HEK293 (cell line): ENCODE measurements at regions not wholly inside any gene's neighbourhood (a gene's known extent, or its start where the extent isn't known, plus 50 kb on each side); places are given as distances from the start of the nearest gene placed in this dataset.

Source experiments
- CTCF ChIA-PET: fragments of 350-600 bp; formaldehyde crosslinking; extraction: SDS; loops from one replicate; lab custom pipeline; 2021; ENCODE audit warnings: antibody characterized with exemption; lab: Yijun Ruan, JAX
- POLR2A ChIA-PET: fragments of 300-600 bp; formaldehyde crosslinking; extraction: SDS; loops from one replicate; lab custom pipeline; 2020; ENCODE audit warnings: antibody characterized with exemption, inconsistent platforms; lab: Yijun Ruan, JAX
- H3K27ac ChIP-seq: fragments of 200-500 bp; sonication (Bioruptor generic); 2 replicates; pipeline ENCODE4 v1.5.1; 2014; ENCODE audit warnings: low read depth, low read length, control low read depth, inconsistent platforms; ENCODE audit errors: extremely low read depth
- H3K36me3 ChIP-seq, 2 experiments: fragments of 200-500 bp in 1 of 2; sonication (Bioruptor generic) in 1 of 2; 1 replicate in 1 of 2; 2 replicates in 1 of 2; pipeline ENCODE4 v1.5.1; 2014 to 2017; ENCODE audit warnings: inconsistent platforms in 2 of 2, low read length in 2 of 2; ENCODE audit not compliant: control insufficient read depth in 2 of 2, insufficient read depth in 1 of 2
- H3K4me1 ChIP-seq: fragments of 200-500 bp; sonication (Bioruptor generic); 2 replicates; pipeline ENCODE4 v1.5.1; 2014; ENCODE audit warnings: mild to moderate bottlenecking, low read length, inconsistent platforms; ENCODE audit not compliant: control insufficient read depth, insufficient read depth
- H3K4me3 ChIP-seq: 2 replicates; pipeline ENCODE4 v1.5.1; 2011; ENCODE audit warnings: low read depth, mild to moderate bottlenecking, control low read depth, low read length, moderate library complexity
- H3K9me3 ChIP-seq: fragments of 200-500 bp; sonication (Bioruptor generic); 2 replicates; pipeline ENCODE4 v1.5.1; 2014; ENCODE audit warnings: low read depth, low read length, inconsistent platforms; ENCODE audit not compliant: control insufficient read depth, insufficient read depth
- KLF17 ChIP-seq: fragments of 450-650 bp; formaldehyde crosslinking; IDR thresholded peaks from 2 replicates; pipeline ENCODE4 v1.5.1; 2016; ENCODE audit warnings: missing biosample characterization, missing genetic modification characterization
- PRDM4 ChIP-seq: fragments of 450-650 bp; formaldehyde crosslinking; IDR thresholded peaks from 2 replicates; pipeline ENCODE4 v1.5.1; 2017; ENCODE audit warnings: missing biosample characterization, missing genetic modification characterization
- PRDM6 ChIP-seq: fragments of 450-650 bp; formaldehyde crosslinking; IDR thresholded peaks from 2 replicates; pipeline ENCODE4 v1.5.1; 2017; ENCODE audit warnings: missing biosample characterization, missing genetic modification characterization
- RBAK ChIP-seq: fragments of 450-650 bp; formaldehyde crosslinking; IDR thresholded peaks from 2 replicates; pipeline ENCODE4 v1.5.1; 2016; ENCODE audit warnings: missing biosample characterization, missing genetic modification characterization
- SP3 ChIP-seq: fragments of 450-650 bp; formaldehyde crosslinking; IDR thresholded peaks from 2 replicates; pipeline ENCODE4 v1.5.1; 2016; ENCODE audit warnings: missing biosample characterization, missing genetic modification characterization
- TCF7L2 ChIP-seq: IDR thresholded peaks from 2 replicates; pipeline ENCODE4 v1.6.1; 2011; ENCODE audit warnings: low read depth, mild to moderate bottlenecking, inconsistent platforms, low read length, moderate library complexity, borderline replicate concordance
- TSHZ1 ChIP-seq: fragments of 450-650 bp; formaldehyde crosslinking; IDR thresholded peaks from 2 replicates; pipeline ENCODE4 v1.5.1; 2016; ENCODE audit warnings: missing biosample characterization, missing genetic modification characterization, borderline replicate concordance
- ZBTB17 ChIP-seq: fragments of 450-650 bp; formaldehyde crosslinking; IDR thresholded peaks from 2 replicates; pipeline ENCODE4 v1.5.1; 2016; ENCODE audit warnings: missing biosample characterization, missing genetic modification characterization
- ZBTB20 ChIP-seq: fragments of 450-650 bp; formaldehyde crosslinking; IDR thresholded peaks from 2 replicates; pipeline ENCODE4 v1.5.1; 2016; ENCODE audit warnings: missing biosample characterization, missing genetic modification characterization
- ZBTB44 ChIP-seq: fragments of 450-650 bp; IDR thresholded peaks from 2 replicates; pipeline ENCODE4 v1.5.1; 2018; ENCODE audit warnings: missing biosample characterization, mild to moderate bottlenecking, missing genetic modification characterization
- ZFP69B ChIP-seq: fragments of 450-650 bp; formaldehyde crosslinking; IDR thresholded peaks from 2 replicates; pipeline ENCODE4 v1.5.1; 2016; ENCODE audit warnings: missing biosample characterization, missing genetic modification characterization
- ZNF138 ChIP-seq: fragments of 450-650 bp; formaldehyde crosslinking; IDR thresholded peaks from 2 replicates; pipeline ENCODE4 v1.5.1; 2016; ENCODE audit warnings: missing biosample characterization, missing genetic modification characterization, borderline replicate concordance
- ZNF211 ChIP-seq: fragments of 450-650 bp; formaldehyde crosslinking; IDR thresholded peaks from 2 replicates; pipeline ENCODE4 v1.5.1; 2016; ENCODE audit warnings: low read depth, missing biosample characterization, missing genetic modification characterization
- ZNF26 ChIP-seq: fragments of 450-650 bp; formaldehyde crosslinking; IDR thresholded peaks from 2 replicates; pipeline ENCODE4 v1.5.1; 2016; ENCODE audit warnings: missing biosample characterization, missing genetic modification characterization
- ZNF324 ChIP-seq: fragments of 450-650 bp; formaldehyde crosslinking; IDR thresholded peaks from 2 replicates; pipeline ENCODE4 v1.5.1; 2016; ENCODE audit warnings: missing biosample characterization, missing genetic modification characterization
- ZNF341 ChIP-seq: fragments of 450-650 bp; formaldehyde crosslinking; IDR thresholded peaks from 2 replicates; pipeline ENCODE4; 2016; ENCODE audit warnings: low read depth, missing biosample characterization, missing genetic modification characterization
- ZNF362 ChIP-seq: fragments of 450-650 bp; formaldehyde crosslinking; IDR thresholded peaks from 2 replicates; pipeline ENCODE4 v1.5.1; 2016; ENCODE audit warnings: missing biosample characterization, missing genetic modification characterization
- ZNF791 ChIP-seq: fragments of 450-650 bp; formaldehyde crosslinking; IDR thresholded peaks from 2 replicates; pipeline ENCODE4 v1.5.1; 2016; ENCODE audit warnings: missing biosample characterization, missing genetic modification characterization

GRCh38 chr11:98456308-98456680 is 564.5 kb upstream of the CNTN5 start:
- TF ChIP-seq ZBTB17: no peak
- no peak for TF ChIP-seq ZBTB20 (tag by site-specific recombination)
- no peak for TF ChIP-seq ZNF791
- TF ChIP-seq ZNF341 (tag by site-specific recombination): no peak
- no peak for TF ChIP-seq ZFP69B
- TF ChIP-seq TCF7L2: no peak
- TF ChIP-seq ZNF324 (tag by site-specific recombination): no peak
- TF ChIP-seq PRDM4 (tag by site-specific recombination): no peak
- no peak for TF ChIP-seq PRDM6 (tag by site-specific recombination)
- TF ChIP-seq TSHZ1: no peak
- TF ChIP-seq ZBTB44: no peak
- TF ChIP-seq SP3 (tag by site-specific recombination): no peak
- no peak for TF ChIP-seq ZNF362 (tag by site-specific recombination)
- no peaks in the 10 kb centered on the region for H3K9me3 ChIP-seq
- CTCF ChIA-PET: no interaction called here

GRCh38 chr11:98495016-98495415 is 525.7 kb upstream of the CNTN5 start:
- CTCF ChIA-PET: no interaction called here
- Histone ChIP-seq H3K9me3 (no peaks in the 10 kb centered on the region), H3K27ac (no peak overlapping the region), H3K4me1 (no peaks in the 10 kb centered on the region), H3K4me3 (no peak overlapping the region), H3K36me3 (no peaks in the 10 kb centered on the region)
- POLR2A ChIA-PET: no interaction called here
- TF ChIP-seq RBAK (tag by site-specific recombination) (no peak), ZNF211 (tag by site-specific recombination) (no peak), ZNF138 (tag by site-specific recombination) (no peak), KLF17 (tag by site-specific recombination) (no peak), TSHZ1 (no peak), ZNF26 (tag by site-specific recombination) (no peak)

More at GRCh38 chr11:98456308-98456680, 564.5 kb upstream of the CNTN5 start:
- no peaks in the 10 kb centered on the region for H3K4me1 ChIP-seq
- POLR2A ChIA-PET: no interaction called here
- H3K4me3 ChIP-seq: no peak overlapping the region
- no peak overlapping the region for H3K27ac ChIP-seq
- H3K36me3 ChIP-seq: no peaks in the 10 kb centered on the region
